ENCODE measurements at regions not wholly inside any gene's neighbourhood (a gene's known extent, or its start where the extent isn't known, plus 50 kb on each side); places are given as distances from the start of the nearest gene placed in this dataset.

- Histone ChIP-seq H3K9me3 (ENCODE audit: control insufficient read depth, low read length) (no peaks in the 10 kb centered on the region), H3K9ac (ENCODE audit: extremely low read depth, low read length, poor library complexity, severe bottlenecking) (peak overlapping the region; percentile 44), H3K4me1 (ENCODE audit: control insufficient read depth, insufficient read depth, low read length) (peaks cover 16% of the 10 kb centered on the region), H3K27me3 (ENCODE audit: control insufficient read depth, insufficient read depth, low read length, poor library complexity, severe bottlenecking) (no peaks in the 10 kb centered on the region), H3K36me3 (ENCODE audit: control insufficient read depth, insufficient read depth, low read length) (no peaks in the 10 kb centered on the region), H3K4me3 (ENCODE audit: low read length) (peak overlapping the region; percentile 47), H3K27ac (ENCODE audit: low read depth, low read length) (peak overlapping the region; percentile 54)
- H3K27me3 Mint-ChIP-seq (ENCODE audit: insufficient read depth) = no peaks in the 10 kb centered on the region
- peak overlapping the region; percentile 89 for H3K27ac Mint-ChIP-seq
- no peak for TF ChIP-seq CTCF (conservative IDR thresholded peaks at IDR 0.05)
- WGBS, 2 experiments (ENCODE audit: insufficient coverage in 1 of 2, insufficient read length in 1 of 2) = 33% methylated on average over 1 of the region's 1 CpG; no CpG with 5 or more reads in 1 of the 2 experiments
- no peaks in the 10 kb centered on the region for H3K9me3 Mint-ChIP-seq
- H3K4me3 Mint-ChIP-seq = no peak overlapping the region
- peaks cover 33% of the 10 kb centered on the region for H3K4me1 Mint-ChIP-seq
- DNase-seq = peak; percentile 59
- no peaks in the 10 kb centered on the region for H3K36me3 Mint-ChIP-seq (ENCODE audit: low read depth)
These were observed 188.4 kb upstream of the OTX2 start for GRCh38 chr14:56998728-56999127.

- H3K9me3 ChIP-seq (ENCODE audit: control insufficient read depth, low read length) = no peaks in the 10 kb centered on the region
- no peak overlapping the region for H3K4me3 Mint-ChIP-seq
- peaks cover 1% of the 10 kb centered on the region for H3K27me3 Mint-ChIP-seq (ENCODE audit: insufficient read depth)
- no peak overlapping the region for H3K27ac ChIP-seq (ENCODE audit: low read depth, low read length)
- no peak overlapping the region for H3K4me3 ChIP-seq (ENCODE audit: low read length)
- DNase-seq = no peak
- H3K9me3 Mint-ChIP-seq = peaks cover 5% of the 10 kb centered on the region
- WGBS, 2 experiments (ENCODE audit: insufficient coverage in 1 of 2, insufficient read length in 1 of 2) = 89 to 92% methylated on average over 9 to 10 of the region's 10 CpGs
- no peaks in the 10 kb centered on the region for H3K27me3 ChIP-seq (ENCODE audit: control insufficient read depth, insufficient read depth, low read length, poor library complexity, severe bottlenecking)
- H3K27ac Mint-ChIP-seq = no peak overlapping the region
- H3K36me3 Mint-ChIP-seq (ENCODE audit: low read depth) = peaks cover 1% of the 10 kb centered on the region
- TF ChIP-seq CTCF (conservative IDR thresholded peaks at IDR 0.05) = no peak
- H3K9ac ChIP-seq (ENCODE audit: extremely low read depth, low read length, poor library complexity, severe bottlenecking) = no peak overlapping the region
- peaks cover 32% of the 10 kb centered on the region for H3K4me1 Mint-ChIP-seq
- H3K4me1 ChIP-seq (ENCODE audit: control insufficient read depth, insufficient read depth, low read length) = peaks cover 16% of the 10 kb centered on the region
- no peaks in the 10 kb centered on the region for H3K36me3 ChIP-seq (ENCODE audit: control insufficient read depth, insufficient read depth, low read length)
These were observed 186.6 kb upstream of the OTX2 start for GRCh38 chr14:56996721-56997399.

GRCh38 chr14:56995010-56995409, 184.7 kb upstream of the OTX2 start:
- Histone ChIP-seq H3K4me3 (ENCODE audit: low read length) (no peak overlapping the region), H3K9ac (ENCODE audit: extremely low read depth, low read length, poor library complexity, severe bottlenecking) (no peak overlapping the region), H3K27ac (ENCODE audit: low read depth, low read length) (no peak overlapping the region), H3K27me3 (ENCODE audit: control insufficient read depth, insufficient read depth, low read length, poor library complexity, severe bottlenecking) (no peaks in the 10 kb centered on the region), H3K4me1 (ENCODE audit: control insufficient read depth, insufficient read depth, low read length) (peaks cover 16% of the 10 kb centered on the region), H3K36me3 (ENCODE audit: control insufficient read depth, insufficient read depth, low read length) (no peaks in the 10 kb centered on the region), H3K9me3 (ENCODE audit: control insufficient read depth, low read length) (peaks cover 7% of the 10 kb centered on the region)
- 75 to 89% methylated on average over 1 to 2 of the region's 2 CpGs for WGBS, 2 experiments (ENCODE audit: insufficient coverage in 1 of 2, insufficient read length in 1 of 2)
- Mint-ChIP-seq H3K36me3 (ENCODE audit: low read depth) (peaks cover 10% of the 10 kb centered on the region), H3K27ac (no peak overlapping the region), H3K4me3 (no peak overlapping the region), H3K27me3 (ENCODE audit: insufficient read depth) (peaks cover 2% of the 10 kb centered on the region), H3K9me3 (peaks cover 20% of the 10 kb centered on the region), H3K4me1 (peaks cover 32% of the 10 kb centered on the region)
- TF ChIP-seq CTCF (conservative IDR thresholded peaks at IDR 0.05) = no peak
- no peak for DNase-seq
